GM06990 (cell line): ENCODE measurements at regions not wholly inside any gene's neighbourhood (a gene's known extent, or its start where the extent isn't known, plus 50 kb on each side); places are given as distances from the start of the nearest gene placed in this dataset.

ENCODE experiments used
- DNase-seq: peaks from one replicate; pipeline ENCODE4 v3.0.0-alpha.2; 2011; ENCODE audit not compliant: insufficient read length; ENCODE audit errors: extremely low read depth
- H3K27me3 ChIP-seq: replicated peaks from 2 replicates; pipeline ENCODE4 v1.6.0; 2011; ENCODE audit warnings: low read length; ENCODE audit not compliant: control insufficient read depth, insufficient read depth
- H3K36me3 ChIP-seq: 2 replicates; pipeline ENCODE4 v1.5.1; 2011; ENCODE audit warnings: low read length; ENCODE audit not compliant: control insufficient read depth, insufficient read depth
- H3K4me3 ChIP-seq: replicated peaks from 2 replicates; pipeline ENCODE4 v1.5.1; 2011; ENCODE audit warnings: low read depth, mild to moderate bottlenecking, control low read depth, low read length
- CTCF ChIP-seq: IDR thresholded peaks from 2 replicates; pipeline ENCODE4 v1.5.1; 2011; ENCODE audit warnings: low read length, control low read depth, mild to moderate bottlenecking, inconsistent platforms; ENCODE audit not compliant: insufficient read depth, poor library complexity, severe bottlenecking

- Histone ChIP-seq H3K27me3 (no peaks in the 10 kb centered on the region), H3K36me3 (no peaks in the 10 kb centered on the region), H3K4me3 (no peak overlapping the region)
- no peak for DNase-seq
- no peak for TF ChIP-seq CTCF
Observed at GRCh38 chr7:47204709-47205108, 377.2 kb downstream of the TNS3 start.

DNA sequence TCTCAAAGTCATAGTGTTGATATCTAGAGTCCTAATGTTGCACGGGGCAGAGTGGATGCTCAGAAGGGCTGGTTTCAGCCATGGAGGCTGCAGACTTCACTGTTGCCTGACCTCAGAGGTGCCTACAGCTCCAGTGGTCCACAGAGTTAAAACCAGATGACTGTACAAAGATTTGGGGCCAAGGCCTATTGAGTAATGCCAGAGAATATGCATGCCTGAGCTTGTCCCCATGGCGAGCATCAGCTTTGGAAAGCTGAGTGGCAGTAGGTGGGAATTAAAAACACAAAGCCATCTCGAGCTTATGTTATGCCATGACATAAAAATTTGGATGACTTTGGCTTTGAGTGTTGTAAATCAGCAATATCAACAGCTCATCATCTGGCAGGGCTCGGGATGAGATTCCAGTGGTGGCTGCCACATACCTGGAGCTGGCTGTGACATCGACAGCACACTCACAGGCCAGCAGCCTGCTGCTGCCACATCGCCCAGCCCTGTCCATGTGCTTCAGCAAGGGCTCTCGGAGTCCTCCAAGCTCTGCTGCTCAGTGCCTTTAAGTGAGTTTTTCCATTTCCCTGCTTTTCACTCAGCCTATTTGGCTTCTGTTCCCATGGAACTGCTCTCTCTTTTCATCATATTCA lies 379.6 kb downstream of the TNS3 start:
- Histone ChIP-seq H3K36me3 (no peaks in the 10 kb centered on the region), H3K27me3 (no peaks in the 10 kb centered on the region), H3K4me3 (no peak overlapping the region)
- DNase-seq = no peak
- TF ChIP-seq CTCF = no peak

DNA sequence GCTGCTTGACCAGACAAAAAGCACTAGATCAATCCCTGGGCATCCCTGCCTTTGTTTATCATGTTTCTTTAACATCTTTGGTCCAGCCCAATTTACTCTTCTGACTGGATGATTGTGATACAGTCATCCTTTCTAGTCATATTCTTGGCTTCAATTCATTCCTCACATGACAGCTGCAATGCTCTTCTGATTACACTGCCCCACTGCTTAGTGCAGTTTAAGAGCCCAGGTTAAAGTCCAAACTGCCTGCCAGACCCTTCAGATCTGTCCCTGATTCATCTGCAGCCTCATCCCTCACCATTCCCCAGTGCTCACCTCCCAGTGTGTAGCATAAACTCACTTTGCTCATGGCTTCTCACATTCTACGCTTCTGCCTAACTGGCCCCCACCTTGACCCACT lies 383.8 kb downstream of the TNS3 start:
- no peak overlapping the region for H3K4me3 ChIP-seq
- H3K27me3 ChIP-seq = no peaks in the 10 kb centered on the region

GRCh38 chr7:47197486-47197885 lies 384.4 kb downstream of the TNS3 start:
- H3K27me3 ChIP-seq = no peaks in the 10 kb centered on the region
- H3K4me3 ChIP-seq = no peak overlapping the region
- H3K36me3 ChIP-seq = no peaks in the 10 kb centered on the region
- no peak for DNase-seq
- no peak for TF ChIP-seq CTCF

More for the DNA sequence above, 383.8 kb downstream of the TNS3 start:
- no peak for TF ChIP-seq CTCF
- H3K36me3 ChIP-seq = no peaks in the 10 kb centered on the region
- no peak for DNase-seq

DNA sequence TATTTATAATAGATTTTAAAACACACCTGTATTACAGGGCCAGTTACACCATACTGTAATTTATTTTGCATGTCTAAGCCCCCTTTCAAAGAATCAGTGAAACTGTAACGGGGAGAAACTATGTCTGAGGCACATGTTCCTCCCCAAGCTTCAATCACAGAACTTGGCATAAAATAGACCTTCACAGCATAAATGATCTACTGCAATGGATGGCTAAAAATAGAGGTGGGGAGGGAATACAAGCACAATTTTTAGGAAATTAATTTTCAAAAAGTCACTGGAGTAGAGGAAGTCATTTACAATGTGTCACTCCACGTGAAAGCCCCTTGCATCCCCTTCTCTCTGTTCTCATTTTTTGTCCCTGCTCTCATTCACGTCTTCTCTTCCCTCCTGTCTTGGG lies 385.2 kb downstream of the TNS3 start:
- no peak for DNase-seq
- TF ChIP-seq CTCF = no peak
- H3K27me3 ChIP-seq = no peaks in the 10 kb centered on the region
- no peaks in the 10 kb centered on the region for H3K36me3 ChIP-seq
- no peak overlapping the region for H3K4me3 ChIP-seq

- no peaks in the 10 kb centered on the region for H3K27me3 ChIP-seq
- no peaks in the 10 kb centered on the region for H3K36me3 ChIP-seq
- DNase-seq = no peak
- no peak for TF ChIP-seq CTCF
- no peak overlapping the region for H3K4me3 ChIP-seq
Observed at GRCh38 chr7:47196106-47196645, 385.7 kb downstream of the TNS3 start.
